Panc1 (cell line): ENCODE measurements at regions not wholly inside any gene's neighbourhood (a gene's known extent, or its start where the extent isn't known, plus 50 kb on each side); places are given as distances from the start of the nearest gene placed in this dataset.

Source experiments
- POLR2AphosphoS5 ChIP-seq: IDR thresholded peaks from 2 replicates; pipeline ENCODE4 v1.6.1; 2012; ENCODE audit warnings: mild to moderate bottlenecking, low read depth, low read length, moderate library complexity
- SIN3A ChIP-seq: IDR thresholded peaks from 2 replicates; pipeline ENCODE4 v1.6.1; 2012; ENCODE audit warnings: low read depth, mild to moderate bottlenecking, low read length, moderate library complexity, borderline replicate concordance; ENCODE audit not compliant: insufficient read depth
- TF ChIP-seq, protein P1 (sequence below): fragments of 450-650 bp; IDR thresholded peaks from 2 replicates; pipeline ENCODE4 v1.5.1; 2017; ENCODE audit warnings: mild to moderate bottlenecking

DNA sequence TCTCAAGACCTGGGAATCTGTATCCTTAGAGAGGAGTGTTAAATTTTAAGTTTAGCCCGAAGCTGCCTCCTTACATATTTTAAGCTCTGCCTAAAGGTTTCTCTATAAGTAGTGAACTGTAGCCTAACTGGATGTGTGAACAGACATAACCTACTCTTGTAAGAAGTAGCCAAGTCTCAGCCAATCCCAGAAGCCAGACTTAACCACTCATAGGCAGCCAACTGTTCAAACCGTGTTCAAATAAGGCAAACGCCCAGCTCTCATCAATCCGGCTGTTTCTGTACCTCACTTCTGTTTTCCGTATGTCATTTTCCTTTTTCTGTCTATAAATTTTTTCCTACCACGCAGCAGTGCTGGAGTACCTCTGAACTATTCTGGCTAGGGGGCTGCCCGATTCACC, 58.7 kb upstream of the HRH2 start:
- TF ChIP-seq, protein P1, sequence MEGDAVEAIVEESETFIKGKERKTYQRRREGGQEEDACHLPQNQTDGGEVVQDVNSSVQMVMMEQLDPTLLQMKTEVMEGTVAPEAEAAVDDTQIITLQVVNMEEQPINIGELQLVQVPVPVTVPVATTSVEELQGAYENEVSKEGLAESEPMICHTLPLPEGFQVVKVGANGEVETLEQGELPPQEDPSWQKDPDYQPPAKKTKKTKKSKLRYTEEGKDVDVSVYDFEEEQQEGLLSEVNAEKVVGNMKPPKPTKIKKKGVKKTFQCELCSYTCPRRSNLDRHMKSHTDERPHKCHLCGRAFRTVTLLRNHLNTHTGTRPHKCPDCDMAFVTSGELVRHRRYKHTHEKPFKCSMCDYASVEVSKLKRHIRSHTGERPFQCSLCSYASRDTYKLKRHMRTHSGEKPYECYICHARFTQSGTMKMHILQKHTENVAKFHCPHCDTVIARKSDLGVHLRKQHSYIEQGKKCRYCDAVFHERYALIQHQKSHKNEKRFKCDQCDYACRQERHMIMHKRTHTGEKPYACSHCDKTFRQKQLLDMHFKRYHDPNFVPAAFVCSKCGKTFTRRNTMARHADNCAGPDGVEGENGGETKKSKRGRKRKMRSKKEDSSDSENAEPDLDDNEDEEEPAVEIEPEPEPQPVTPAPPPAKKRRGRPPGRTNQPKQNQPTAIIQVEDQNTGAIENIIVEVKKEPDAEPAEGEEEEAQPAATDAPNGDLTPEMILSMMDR: no peak
- TF ChIP-seq POLR2AphosphoS5 (no peak), SIN3A (no peak)
